GM08714 (cell line): ENCODE measurements at regions not wholly inside any gene's neighbourhood (a gene's known extent, or its start where the extent isn't known, plus 50 kb on each side); places are given as distances from the start of the nearest gene placed in this dataset.

Experiments
- H3K4me3 ChIP-seq: fragments of 200-500 bp; sonication (Bioruptor generic); 2 replicates; pipeline ENCODE4 v1.5.1; 2014; ENCODE audit warnings: mild to moderate bottlenecking, low read length, inconsistent platforms
- ZNF274 ChIP-seq: IDR thresholded peaks from 2 replicates; pipeline ENCODE4 v1.6.1; 2012; ENCODE audit warnings: mild to moderate bottlenecking, low read depth, low read length

DNA sequence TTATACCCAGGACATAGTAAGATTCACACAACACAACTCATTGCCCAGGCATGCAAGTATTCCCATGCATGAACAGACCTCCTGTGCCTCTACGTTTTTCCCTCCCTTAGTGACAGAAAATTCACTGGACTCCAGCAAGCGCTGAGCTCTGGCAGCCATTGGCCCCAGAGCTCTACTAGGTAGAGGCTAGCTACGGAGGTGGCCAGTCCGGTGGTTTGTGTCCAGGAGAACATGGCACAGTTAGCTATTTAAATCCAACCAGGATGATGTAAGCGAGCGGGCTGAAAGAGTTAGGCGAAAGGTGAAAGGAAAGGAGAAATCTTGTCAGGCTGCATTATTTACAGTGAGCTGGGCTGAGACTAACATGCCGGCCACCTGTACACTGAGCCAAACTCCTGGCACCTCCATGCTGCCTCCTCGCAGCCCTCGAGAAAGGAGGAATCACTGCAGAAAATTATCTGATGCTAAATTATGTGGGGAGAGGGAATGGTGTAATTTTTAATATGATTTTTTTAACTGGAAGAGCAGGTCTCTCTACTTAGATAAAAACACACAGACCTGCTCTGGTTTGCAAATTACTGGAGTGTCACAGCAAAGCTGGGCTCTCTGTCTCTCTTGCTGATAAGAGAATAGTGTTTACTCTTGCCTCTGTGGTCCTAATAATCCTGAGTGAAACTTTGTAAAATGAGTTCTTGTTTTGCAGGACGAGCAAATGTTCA, 50.1 kb upstream of the ARMC2 start:
- TF ChIP-seq ZNF274, result no peak
- H3K4me3 ChIP-seq, result no peak overlapping the region
